Fibroblast of lung (primary cell): ENCODE measurements at regions not wholly inside any gene's neighbourhood (a gene's known extent, or its start where the extent isn't known, plus 50 kb on each side); places are given as distances from the start of the nearest gene placed in this dataset.

Experiments
- DNase-seq, 2 donors: peaks; one replicate each; pipeline versions ENCODE4 v3.0.0 to v3.0.0-alpha.2; 2010; ENCODE audit warnings: low read depth in 2 of 2
- H2AFZ ChIP-seq: 2 replicates; pipeline ENCODE4 v1.5.1; 2012; ENCODE audit warnings: low read length, control low read depth, inconsistent platforms
- H3K27ac ChIP-seq: 2 replicates; pipeline ENCODE4 v1.5.1; 2011; ENCODE audit warnings: low read length, control low read depth; ENCODE audit not compliant: insufficient read depth
- H3K27me3 ChIP-seq: 2 replicates; pipeline ENCODE4 v1.5.1; 2011; ENCODE audit warnings: mild to moderate bottlenecking, low read length; ENCODE audit not compliant: control insufficient read depth, insufficient read depth
- H3K36me3 ChIP-seq: 2 replicates; pipeline ENCODE4 v1.5.1; 2011; ENCODE audit warnings: low read length; ENCODE audit not compliant: control insufficient read depth, insufficient read depth
- H3K4me1 ChIP-seq: 2 replicates; pipeline ENCODE4 v1.5.1; 2011; ENCODE audit warnings: low read length; ENCODE audit not compliant: control insufficient read depth, insufficient read depth; ENCODE audit errors: extremely low read depth
- H3K4me2 ChIP-seq: 2 replicates; pipeline ENCODE4 v1.5.1; 2011; ENCODE audit warnings: low read length, control low read depth; ENCODE audit not compliant: insufficient read depth; ENCODE audit errors: extremely low read depth
- H3K4me3 ChIP-seq, 4 experiments: fragments of 200-600 bp in 1 of 4; sonication (generic) in 1 of 4; replicated peaks in 1 of 4; 2 replicates each; pipeline ENCODE4 v1.5.1; 2011 to 2016; ENCODE audit warnings: low read length in 4 of 4, low read depth in 3 of 4, mild to moderate bottlenecking in 3 of 4, control low read depth in 2 of 4, inconsistent platforms in 1 of 4, mixed read lengths in 1 of 4; ENCODE audit not compliant: insufficient read depth in 1 of 4; ENCODE audit errors: control extremely low read depth in 1 of 4
- H3K79me2 ChIP-seq: 2 replicates; pipeline ENCODE4 v1.5.1; 2012; ENCODE audit warnings: mild to moderate bottlenecking, low read length, inconsistent platforms; ENCODE audit not compliant: control insufficient read depth, insufficient read depth
- H3K9ac ChIP-seq: 2 replicates; pipeline ENCODE4 v1.5.1; 2011; ENCODE audit warnings: mild to moderate bottlenecking, low read length, control low read depth; ENCODE audit not compliant: insufficient read depth
- H3K9me3 ChIP-seq: 2 replicates; pipeline ENCODE4 v1.5.1; 2012; ENCODE audit warnings: low read depth, low read length; ENCODE audit not compliant: control insufficient read depth, insufficient read depth
- H4K20me1 ChIP-seq: 2 replicates; pipeline ENCODE4 v1.5.1; 2011; ENCODE audit warnings: low read length; ENCODE audit not compliant: control insufficient read depth, insufficient read depth; ENCODE audit errors: extremely low read depth
- EZH2 ChIP-seq: IDR thresholded peaks from 2 replicates; pipeline ENCODE4 v1.5.1; 2012; ENCODE audit warnings: low read length, control low read depth, mild to moderate bottlenecking; ENCODE audit errors: missing control alignments
- TF ChIP-seq, protein P1 (sequence below), 2 donors: IDR thresholded peaks in 1 of 2; conservative IDR thresholded peaks in 1 of 2; 1 replicate in 1 of 2; 2 replicates in 1 of 2; pipeline ENCODE4 v1.5.1; 2011 to 2012; ENCODE audit warnings: low read length in 2 of 2, control low read depth in 1 of 2, inconsistent platforms in 1 of 2, low read depth in 1 of 2, mild to moderate bottlenecking in 1 of 2

DNA sequence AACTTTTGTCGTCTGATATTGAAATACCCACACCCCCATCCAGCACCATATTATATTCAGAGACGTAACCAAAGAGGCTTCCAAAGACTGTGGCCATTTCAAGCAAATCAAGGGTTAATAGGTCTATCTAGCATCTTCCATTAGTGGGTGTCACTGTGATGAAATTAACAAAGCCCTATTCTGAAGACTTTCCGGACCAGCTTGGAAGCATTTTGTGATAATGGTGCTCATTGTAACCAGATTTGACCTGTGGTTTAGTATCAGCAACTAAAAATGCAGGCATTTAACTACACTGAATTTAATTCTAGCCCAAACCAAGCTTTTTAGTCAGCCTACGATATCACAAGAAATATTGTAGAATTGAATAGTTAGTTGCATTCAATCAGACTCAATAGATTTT, 309.7 kb upstream of the TENM3 start:
- Histone ChIP-seq H3K9ac (no peak overlapping the region), H3K27me3 (no peaks in the 10 kb centered on the region)
- peak in 1 of 2 donors; percentile 17 for DNase-seq

DNA sequence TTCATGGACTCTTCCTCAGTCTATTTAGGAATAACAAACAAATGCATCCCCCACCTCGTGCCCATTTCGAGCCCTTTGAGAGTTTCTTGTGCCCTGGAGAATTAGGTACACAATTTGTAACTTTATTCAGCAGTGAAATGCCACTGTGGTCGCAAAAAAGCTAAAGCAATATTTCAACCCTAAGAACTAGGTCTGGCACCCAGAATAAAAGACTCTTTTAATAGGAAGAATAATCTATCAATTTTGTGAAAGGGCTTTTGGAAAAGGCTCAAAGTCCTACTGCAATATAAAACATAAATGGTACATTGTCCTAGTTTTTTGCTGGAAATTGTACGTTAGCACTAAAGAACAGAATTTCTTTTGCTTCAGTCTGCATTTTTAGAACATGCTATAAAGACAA, 304.6 kb upstream of the TENM3 start:
- no peak overlapping the region for H3K4me2 ChIP-seq
- no peak for TF ChIP-seq EZH2
- TF ChIP-seq, protein P1, sequence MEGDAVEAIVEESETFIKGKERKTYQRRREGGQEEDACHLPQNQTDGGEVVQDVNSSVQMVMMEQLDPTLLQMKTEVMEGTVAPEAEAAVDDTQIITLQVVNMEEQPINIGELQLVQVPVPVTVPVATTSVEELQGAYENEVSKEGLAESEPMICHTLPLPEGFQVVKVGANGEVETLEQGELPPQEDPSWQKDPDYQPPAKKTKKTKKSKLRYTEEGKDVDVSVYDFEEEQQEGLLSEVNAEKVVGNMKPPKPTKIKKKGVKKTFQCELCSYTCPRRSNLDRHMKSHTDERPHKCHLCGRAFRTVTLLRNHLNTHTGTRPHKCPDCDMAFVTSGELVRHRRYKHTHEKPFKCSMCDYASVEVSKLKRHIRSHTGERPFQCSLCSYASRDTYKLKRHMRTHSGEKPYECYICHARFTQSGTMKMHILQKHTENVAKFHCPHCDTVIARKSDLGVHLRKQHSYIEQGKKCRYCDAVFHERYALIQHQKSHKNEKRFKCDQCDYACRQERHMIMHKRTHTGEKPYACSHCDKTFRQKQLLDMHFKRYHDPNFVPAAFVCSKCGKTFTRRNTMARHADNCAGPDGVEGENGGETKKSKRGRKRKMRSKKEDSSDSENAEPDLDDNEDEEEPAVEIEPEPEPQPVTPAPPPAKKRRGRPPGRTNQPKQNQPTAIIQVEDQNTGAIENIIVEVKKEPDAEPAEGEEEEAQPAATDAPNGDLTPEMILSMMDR (conservative IDR thresholded peaks at IDR 0.05 in 1 of 2, IDR thresholded peaks at IDR 0.05 in 1 of 2; ENCODE audit: low read depth in 1 of 2, low read length in 2 of 2) = no peak
- no peak overlapping the region for H2AFZ ChIP-seq
- no peaks in the 10 kb centered on the region for H3K9me3 ChIP-seq
- H3K27ac ChIP-seq = no peak overlapping the region
- no peaks in the 10 kb centered on the region for H3K36me3 ChIP-seq
- DNase-seq = no peak
- H3K4me3 ChIP-seq = no peak overlapping the region
- no peaks in the 10 kb centered on the region for H3K4me1 ChIP-seq
- H3K9ac ChIP-seq = no peak overlapping the region
- no peaks in the 10 kb centered on the region for H4K20me1 ChIP-seq
- H3K79me2 ChIP-seq = no peaks in the 10 kb centered on the region
- H3K27me3 ChIP-seq = no peaks in the 10 kb centered on the region

More for the DNA sequence above, 309.7 kb upstream of the TENM3 start:
- Histone ChIP-seq H4K20me1 (no peaks in the 10 kb centered on the region), H3K4me2 (no peak overlapping the region), H3K27ac (no peak overlapping the region), H2AFZ (no peak overlapping the region), H3K36me3 (no peaks in the 10 kb centered on the region), H3K4me3 (no peak overlapping the region), H3K4me1 (no peaks in the 10 kb centered on the region), H3K79me2 (no peaks in the 10 kb centered on the region), H3K9me3 (no peaks in the 10 kb centered on the region)
- TF ChIP-seq EZH2 = no peak
- TF ChIP-seq, protein P1 (conservative IDR thresholded peaks at IDR 0.05 in 1 of 2, IDR thresholded peaks at IDR 0.05 in 1 of 2; ENCODE audit: low read depth in 1 of 2, low read length in 2 of 2) = no peak

DNA sequence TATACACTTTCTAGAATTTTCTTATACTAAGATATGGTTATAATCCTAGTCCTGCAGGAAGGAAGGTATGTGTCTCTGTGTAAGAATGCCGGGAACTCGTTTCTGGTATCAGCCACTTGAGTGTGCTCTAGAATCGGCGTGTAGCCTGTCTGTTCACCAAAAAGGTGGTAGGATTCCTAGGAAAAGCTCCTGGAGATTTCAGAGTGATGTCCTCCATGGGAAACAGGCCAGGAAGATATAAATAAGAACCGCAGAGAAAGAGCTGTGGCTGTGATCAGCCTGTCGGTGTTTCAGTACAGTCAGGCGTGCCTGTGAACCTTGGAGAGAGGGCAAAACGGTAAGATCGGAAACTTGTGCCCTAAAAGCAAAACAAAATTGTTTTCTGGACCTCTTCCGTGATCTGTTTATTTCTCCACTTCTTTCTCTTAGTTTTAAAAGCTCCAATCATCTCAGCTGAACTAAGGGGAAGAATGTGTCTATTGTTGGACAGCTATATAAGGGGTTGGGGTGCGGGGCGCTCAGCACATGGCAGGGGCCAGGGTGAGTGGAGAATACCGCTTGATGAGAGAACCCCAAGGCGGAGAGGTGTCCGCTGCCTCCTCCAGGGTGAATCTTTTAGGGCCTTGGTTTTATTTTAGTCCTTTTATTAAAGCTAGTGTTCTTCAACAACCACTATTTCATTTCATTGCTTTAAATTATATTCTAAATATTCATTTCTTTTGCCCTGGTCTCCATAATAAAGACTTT, 303.8 kb upstream of the TENM3 start:
- H3K9ac ChIP-seq = no peak overlapping the region
- H3K4me3 ChIP-seq = no peak overlapping the region
- H3K4me2 ChIP-seq = no peak overlapping the region

More for the DNA sequence above, 303.8 kb upstream of the TENM3 start:
- no peak overlapping the region for H3K27ac ChIP-seq
- TF ChIP-seq, protein P1 (conservative IDR thresholded peaks at IDR 0.05 in 1 of 2, IDR thresholded peaks at IDR 0.05 in 1 of 2; ENCODE audit: low read depth in 1 of 2, low read length in 2 of 2) = no peak
- TF ChIP-seq EZH2 = no peak
- H4K20me1 ChIP-seq = no peaks in the 10 kb centered on the region
- no peaks in the 10 kb centered on the region for H3K9me3 ChIP-seq
- no peak overlapping the region for H2AFZ ChIP-seq
- no peaks in the 10 kb centered on the region for H3K4me1 ChIP-seq
- peak; percentile 35 to 67 for DNase-seq
- H3K36me3 ChIP-seq = no peaks in the 10 kb centered on the region
- H3K27me3 ChIP-seq = no peaks in the 10 kb centered on the region
- H3K79me2 ChIP-seq = no peaks in the 10 kb centered on the region
